C4-2B (cell line): ENCODE measurements at regions not wholly inside any gene's neighbourhood (a gene's known extent, or its start where the extent isn't known, plus 50 kb on each side); places are given as distances from the start of the nearest gene placed in this dataset.

Source experiments
- CTCF ChIP-seq: fragments of 450-650 bp; conservative IDR thresholded peaks from 2 replicates; pipeline ENCODE4 v1.5.1; 2017; ENCODE audit warnings: mild to moderate bottlenecking
- ZFX ChIP-seq: fragments of 450-650 bp; IDR thresholded peaks from 2 replicates; pipeline ENCODE4 v1.6.1; 2017

- TF ChIP-seq CTCF = no peak
- TF ChIP-seq ZFX = no peak
Measured at GRCh38 chr1:29388884-29389283, 152.6 kb downstream of the PTPRU start.
